Fibroblast of pulmonary artery (primary cell): ENCODE measurements at regions not wholly inside any gene's neighbourhood (a gene's known extent, or its start where the extent isn't known, plus 50 kb on each side); places are given as distances from the start of the nearest gene placed in this dataset.

ENCODE experiments used
- DNase-seq: peaks from one replicate; pipeline ENCODE4 v3.0.0-alpha.2; 2010; ENCODE audit warnings: low read depth
- H3K4me3 ChIP-seq: replicated peaks from 2 replicates; pipeline ENCODE4 v1.5.1; 2011; ENCODE audit warnings: low read depth, mild to moderate bottlenecking, control low read depth, low read length, moderate library complexity
- CTCF ChIP-seq: IDR thresholded peaks from 2 replicates; pipeline ENCODE4 v1.5.1; 2011; ENCODE audit warnings: mild to moderate bottlenecking, control low read depth, low read length, inconsistent platforms; ENCODE audit errors: missing control alignments

DNA sequence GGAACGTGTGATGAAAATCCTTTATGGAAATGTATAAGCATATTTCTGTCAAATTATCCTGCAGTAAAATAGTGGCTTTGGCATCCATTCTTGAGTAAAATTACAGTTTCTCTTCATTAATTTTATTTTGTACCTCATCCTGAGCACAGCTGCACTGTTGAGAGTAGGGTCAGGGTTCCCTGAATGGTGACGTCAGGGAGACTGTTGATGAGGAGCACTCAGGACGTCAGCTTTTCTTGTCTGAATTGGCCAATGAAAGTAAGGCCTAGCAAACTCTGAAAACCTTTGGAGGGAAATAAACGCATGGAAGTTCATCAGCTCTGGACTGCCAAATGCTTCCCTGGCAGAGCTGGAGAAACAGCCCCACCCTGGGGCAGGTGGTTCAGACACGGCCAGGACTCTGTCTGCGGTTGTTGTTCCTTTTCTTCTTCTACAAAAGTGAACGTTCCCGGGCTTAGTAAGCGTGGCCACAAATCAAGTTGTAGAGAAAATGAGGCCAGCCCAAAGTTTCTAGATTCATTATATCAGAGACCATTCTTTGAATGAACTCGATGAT is 179.7 kb upstream of the EXOC2 start:
- no peak for DNase-seq
- TF ChIP-seq CTCF = no peak
- no peak overlapping the region for H3K4me3 ChIP-seq

DNA sequence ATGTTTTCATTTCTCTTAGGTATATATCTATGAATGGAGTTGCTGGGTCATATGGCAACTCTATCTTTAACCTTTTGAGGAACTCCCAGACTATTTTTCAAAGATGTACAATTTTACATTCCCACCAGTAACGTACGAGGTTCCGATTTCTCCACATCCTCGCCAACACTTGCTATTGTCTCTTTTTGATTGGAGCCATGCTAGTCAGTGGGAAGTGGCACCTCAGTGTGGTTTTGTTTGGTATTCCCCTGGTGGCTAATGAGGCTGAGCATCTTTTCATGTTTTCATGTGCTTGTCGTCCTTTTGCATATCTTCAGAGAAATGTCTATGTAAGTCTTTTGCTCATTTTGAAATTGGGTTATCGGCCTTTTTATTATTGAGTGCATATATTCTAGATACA is 178.6 kb upstream of the EXOC2 start:
- no peak overlapping the region for H3K4me3 ChIP-seq
- TF ChIP-seq CTCF = no peak
- no peak for DNase-seq

GRCh38 chr6:870096-870495 is 177.2 kb upstream of the EXOC2 start:
- H3K4me3 ChIP-seq = no peak overlapping the region
- no peak for TF ChIP-seq CTCF

DNA sequence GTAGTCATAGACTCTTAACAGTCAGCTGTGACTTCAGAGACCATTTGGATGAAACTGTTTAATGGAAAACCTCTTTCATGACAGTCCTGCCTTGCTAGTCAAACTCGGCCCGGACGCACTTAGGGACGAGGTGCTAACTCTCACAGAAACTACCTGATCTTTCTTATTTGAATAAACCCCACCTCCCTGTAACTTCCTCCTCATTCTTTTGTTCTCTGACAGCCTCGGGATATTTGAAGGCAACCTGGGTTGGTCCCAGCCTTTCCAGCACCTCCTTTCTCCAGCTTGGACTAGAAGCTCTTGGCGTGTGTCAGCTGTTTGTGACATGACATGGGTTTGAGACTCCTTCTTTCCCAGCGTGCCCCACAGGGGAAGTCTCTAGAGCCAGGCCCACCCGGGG is 175.3 kb upstream of the EXOC2 start:
- no peak for TF ChIP-seq CTCF
- H3K4me3 ChIP-seq = no peak overlapping the region
- DNase-seq = no peak

More at GRCh38 chr6:870096-870495, 177.2 kb upstream of the EXOC2 start:
- DNase-seq = no peak

- no peak overlapping the region for H3K4me3 ChIP-seq
- DNase-seq = no peak
- no peak for TF ChIP-seq CTCF
Measured at GRCh38 chr6:867378-867777, 174.4 kb upstream of the EXOC2 start.

GRCh38 chr6:866316-866715 is 173.4 kb upstream of the EXOC2 start:
- no peak for TF ChIP-seq CTCF
- DNase-seq = no peak
- no peak overlapping the region for H3K4me3 ChIP-seq

GRCh38 chr6:865846-866245 is 172.9 kb upstream of the EXOC2 start:
- TF ChIP-seq CTCF = no peak
- no peak for DNase-seq
- H3K4me3 ChIP-seq = no peak overlapping the region
